Mucosa of descending colon (tissue), 3 donors: ENCODE measurements at regions not wholly inside any gene's neighbourhood (a gene's known extent, or its start where the extent isn't known, plus 50 kb on each side); places are given as distances from the start of the nearest gene placed in this dataset.

ENCODE experiments used
- ATAC-seq: fragments of 200-7000 bp; cut with Tn5 transposase; one replicate; pipeline ENCODE4 v1.9.1; 2020; ENCODE audit warnings: mild to moderate bottlenecking, moderate library complexity
- DNase-seq, 3 donors: peaks; one replicate each; pipeline ENCODE4 v3.0.0-alpha.2; 2020
- H3K36me3 ChIP-seq: fragments of 200-600 bp; one replicate; pipeline ENCODE4 v1.8.0; 2021; ENCODE audit warnings: low read depth, mild to moderate bottlenecking
- H3K4me1 ChIP-seq: fragments of 200-600 bp; one replicate; pipeline ENCODE4 v1.8.0; 2021; ENCODE audit warnings: low read depth, mild to moderate bottlenecking
- H3K4me3 ChIP-seq: fragments of 200-600 bp; one replicate; pipeline ENCODE4 v1.8.0; 2021; ENCODE audit warnings: mild to moderate bottlenecking
- H3K9me3 ChIP-seq: fragments of 200-600 bp; one replicate; pipeline ENCODE4 v1.8.0; 2021; ENCODE audit warnings: mild to moderate bottlenecking
- intact Hi-C, 2 donors: fragments of 100-400 bp; cut with DNase I in 1 of 2; cut with micrococcal nuclease in 1 of 2; formaldehyde crosslinking; loops; one replicate each; pipeline versions ENCODE4 v1.11.0 to v1.11.1; 2022; cut with DNase I, micrococcal nuclease
- TF ChIP-seq, protein P1 (sequence below): fragments of 200-600 bp; IDR thresholded peaks from one replicate; pipeline ENCODE4 v1.8.0; 2022; ENCODE audit warnings: antibody characterized with exemption, mild to moderate bottlenecking
- donor health status: DM: no; HTN: no; CAD: no; lungs with moderate emphysema.
- donor health status: DM: no; HTN: no; CAD: no.
- donor health status: DM: no; HTN: yes; CAD: no.

DNA sequence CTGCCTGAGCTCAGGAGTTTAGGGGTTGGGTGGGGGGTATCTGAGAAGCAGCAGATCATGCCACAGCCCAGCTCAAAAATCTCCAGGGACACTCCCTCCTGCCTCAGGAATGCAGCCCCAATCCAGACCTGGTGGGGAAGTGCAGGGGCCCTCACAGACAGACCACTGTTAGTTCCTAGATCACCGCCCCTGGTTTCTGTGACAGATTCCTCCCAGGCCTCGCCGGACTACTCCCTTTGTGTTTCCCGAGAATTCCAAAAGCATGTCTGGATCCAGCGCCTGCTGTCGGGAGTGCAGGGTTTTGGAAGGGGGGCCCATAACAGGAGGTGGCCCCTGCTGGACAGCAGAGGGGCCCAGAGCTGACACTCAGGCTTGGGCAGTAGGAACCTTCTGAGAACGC, 74.5 kb downstream of the CTSL start:
- Histone ChIP-seq H3K4me3 (no peak overlapping the region), H3K9me3 (no peaks in the 10 kb centered on the region), H3K36me3 (no peaks in the 10 kb centered on the region), H3K4me1 (no peaks in the 10 kb centered on the region)
- TF ChIP-seq, protein P1, sequence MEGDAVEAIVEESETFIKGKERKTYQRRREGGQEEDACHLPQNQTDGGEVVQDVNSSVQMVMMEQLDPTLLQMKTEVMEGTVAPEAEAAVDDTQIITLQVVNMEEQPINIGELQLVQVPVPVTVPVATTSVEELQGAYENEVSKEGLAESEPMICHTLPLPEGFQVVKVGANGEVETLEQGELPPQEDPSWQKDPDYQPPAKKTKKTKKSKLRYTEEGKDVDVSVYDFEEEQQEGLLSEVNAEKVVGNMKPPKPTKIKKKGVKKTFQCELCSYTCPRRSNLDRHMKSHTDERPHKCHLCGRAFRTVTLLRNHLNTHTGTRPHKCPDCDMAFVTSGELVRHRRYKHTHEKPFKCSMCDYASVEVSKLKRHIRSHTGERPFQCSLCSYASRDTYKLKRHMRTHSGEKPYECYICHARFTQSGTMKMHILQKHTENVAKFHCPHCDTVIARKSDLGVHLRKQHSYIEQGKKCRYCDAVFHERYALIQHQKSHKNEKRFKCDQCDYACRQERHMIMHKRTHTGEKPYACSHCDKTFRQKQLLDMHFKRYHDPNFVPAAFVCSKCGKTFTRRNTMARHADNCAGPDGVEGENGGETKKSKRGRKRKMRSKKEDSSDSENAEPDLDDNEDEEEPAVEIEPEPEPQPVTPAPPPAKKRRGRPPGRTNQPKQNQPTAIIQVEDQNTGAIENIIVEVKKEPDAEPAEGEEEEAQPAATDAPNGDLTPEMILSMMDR: no peak
- DNase-seq (no peak), ATAC-seq (no peak)
- intact Hi-C loops: no loop called here

DNA sequence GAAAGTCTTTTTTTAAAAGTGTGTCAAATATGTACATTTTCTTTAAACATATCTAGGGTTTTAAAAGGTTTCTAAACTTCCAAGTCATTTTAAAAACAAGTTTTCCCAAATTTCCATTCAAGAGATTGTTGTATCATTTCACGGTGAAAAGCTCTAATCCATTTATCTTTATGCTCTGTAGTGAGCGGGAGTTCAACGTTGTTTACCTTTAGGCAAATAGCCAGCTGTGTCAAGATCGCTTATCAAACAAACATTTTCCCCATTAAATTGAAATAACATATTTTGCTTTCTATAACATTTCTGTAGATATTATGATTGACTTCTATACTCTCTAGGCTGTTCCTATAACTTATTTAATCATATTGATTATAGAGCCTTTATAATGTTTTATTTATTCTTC, 75.1 kb downstream of the CTSL start:
- no peaks in the 10 kb centered on the region for H3K4me1 ChIP-seq
- TF ChIP-seq, protein P1: no peak
- intact Hi-C loops: no loop called here
- H3K4me3 ChIP-seq: no peak overlapping the region
- H3K9me3 ChIP-seq: no peaks in the 10 kb centered on the region
- DNase-seq: no peak
- H3K36me3 ChIP-seq: no peaks in the 10 kb centered on the region
- no peak for ATAC-seq

DNA sequence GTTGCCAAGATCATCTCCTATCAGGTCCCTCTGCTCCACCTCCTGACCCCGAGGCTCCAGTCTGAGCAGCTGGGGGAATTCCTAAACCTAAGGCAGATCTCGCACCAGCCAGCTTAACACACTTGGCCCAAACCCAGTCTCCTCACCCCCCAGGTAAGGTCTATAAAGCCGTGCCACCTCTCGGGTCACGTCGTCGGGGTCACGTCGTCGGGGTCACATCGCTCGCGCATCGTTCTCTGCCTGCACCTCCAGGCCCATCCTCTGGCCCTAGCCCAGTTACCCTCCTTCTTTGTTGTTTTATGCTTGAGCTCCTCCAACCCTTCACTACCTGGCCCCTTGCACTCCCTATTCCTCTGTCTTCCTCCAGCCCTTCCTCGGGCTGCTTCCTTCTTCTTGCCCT, 77.2 kb downstream of the CTSL start:
- Histone ChIP-seq H3K4me3 (no peak overlapping the region), H3K9me3 (no peaks in the 10 kb centered on the region), H3K4me1 (no peaks in the 10 kb centered on the region), H3K36me3 (no peaks in the 10 kb centered on the region)
- TF ChIP-seq, protein P1: no peak
- intact Hi-C loops: no loop called here
- no peak for ATAC-seq
- DNase-seq: no peak

DNA sequence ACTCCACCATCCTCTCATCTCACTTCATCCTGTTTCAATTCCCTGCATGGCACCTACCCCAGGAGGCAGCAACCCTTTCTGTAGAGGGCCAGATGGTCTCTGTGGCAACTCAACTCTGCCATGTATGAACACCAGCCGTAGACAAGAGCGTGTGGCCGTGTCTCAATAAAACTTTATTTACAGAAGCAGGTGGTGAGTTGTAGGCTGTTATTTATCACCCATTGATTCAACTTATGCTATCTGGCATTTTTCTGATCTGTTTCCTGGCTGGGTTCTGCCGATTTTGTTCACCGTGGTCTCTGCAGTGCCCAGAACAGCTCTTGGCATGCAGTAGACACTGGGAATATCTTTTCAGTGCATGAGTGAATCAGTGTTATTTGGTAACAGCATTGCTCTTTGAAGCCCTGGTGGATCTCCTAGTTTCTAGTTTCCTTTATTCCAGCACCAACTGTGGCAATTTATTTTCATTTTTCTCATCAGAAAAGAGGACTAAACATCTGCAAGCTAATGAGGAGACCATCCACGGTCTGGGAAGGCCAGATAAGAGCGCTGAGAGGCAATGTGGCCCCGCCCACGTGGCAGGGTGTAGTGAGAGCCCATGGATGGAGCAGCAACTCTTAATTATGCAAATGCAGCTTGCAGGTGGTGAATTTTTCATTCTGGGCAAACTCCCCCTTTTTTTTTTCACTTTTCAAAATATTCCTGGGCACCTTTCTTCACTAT, 77.9 kb downstream of the CTSL start:
- TF ChIP-seq, protein P1: no peak
- no peak overlapping the region for H3K4me3 ChIP-seq
- ATAC-seq: no peak

DNA sequence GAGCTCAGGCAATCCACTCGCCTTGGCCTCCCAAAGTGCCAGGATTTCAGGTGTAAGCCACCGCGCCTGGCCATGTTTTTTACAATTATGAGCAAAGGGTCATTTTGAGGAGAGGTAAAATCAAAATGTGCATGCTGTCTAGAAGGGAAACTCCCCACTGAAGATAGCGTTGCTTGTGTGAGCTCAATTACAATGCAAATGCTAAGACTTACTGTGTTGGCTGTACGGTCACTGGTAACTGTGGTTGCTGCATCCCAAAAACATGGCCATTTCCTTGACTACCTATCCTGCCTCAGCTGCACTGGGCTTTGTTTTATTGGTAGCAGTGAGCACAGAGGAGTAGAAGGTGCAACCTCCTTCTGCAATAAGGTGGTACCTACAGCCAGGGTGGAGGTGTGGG, 77.4 kb upstream of the SPATA31E1 start:
- intact Hi-C loops: no loop called here
- TF ChIP-seq, protein P1: no peak
- DNase-seq: no peak
- no peak for ATAC-seq
- no peaks in the 10 kb centered on the region for H3K36me3 ChIP-seq
- no peak overlapping the region for H3K4me3 ChIP-seq
- H3K9me3 ChIP-seq: no peaks in the 10 kb centered on the region
- no peaks in the 10 kb centered on the region for H3K4me1 ChIP-seq

More for the DNA sequence above, 77.9 kb downstream of the CTSL start:
- Histone ChIP-seq H3K9me3 (no peaks in the 10 kb centered on the region), H3K36me3 (no peaks in the 10 kb centered on the region), H3K4me1 (no peaks in the 10 kb centered on the region)
- intact Hi-C loops: no loop called here
- DNase-seq: no peak

DNA sequence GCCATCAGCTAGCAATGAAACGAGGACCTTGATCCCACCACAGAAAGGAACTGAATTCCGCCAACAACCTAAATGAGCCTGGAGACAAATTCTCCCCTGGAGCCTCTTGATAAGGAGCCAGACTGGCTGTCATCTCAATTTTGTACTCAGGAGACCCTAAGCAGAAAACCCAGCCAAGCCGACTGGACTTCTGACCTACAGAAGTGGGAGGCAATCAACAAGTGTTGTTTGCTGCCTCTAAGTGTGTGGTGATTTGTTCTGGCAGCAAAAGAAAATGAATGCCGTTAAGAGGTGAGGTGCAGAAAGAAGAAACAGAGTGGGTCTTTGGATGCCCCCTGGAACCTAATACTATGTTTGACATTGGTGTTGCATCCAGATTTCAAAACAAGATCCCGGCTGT, 72.7 kb upstream of the SPATA31E1 start:
- H3K4me1 ChIP-seq: no peaks in the 10 kb centered on the region
- no peak overlapping the region for H3K4me3 ChIP-seq
- no peaks in the 10 kb centered on the region for H3K36me3 ChIP-seq
- no peaks in the 10 kb centered on the region for H3K9me3 ChIP-seq
- TF ChIP-seq, protein P1: no peak
- no peak for ATAC-seq
- no peak for DNase-seq
- intact Hi-C loops: no loop called here
